Neural cell (in vitro differentiated cells): ENCODE measurements at regions not wholly inside any gene's neighbourhood (a gene's known extent, or its start where the extent isn't known, plus 50 kb on each side); places are given as distances from the start of the nearest gene placed in this dataset.

Experiments
- CTCF ChIP-seq: fragments of 450-650 bp; IDR thresholded peaks from 2 replicates; pipeline ENCODE4 v1.5.1; 2014; ENCODE audit warnings: antibody characterized with exemption, mild to moderate bottlenecking, moderate library complexity; ENCODE audit not compliant: poor library complexity, severe bottlenecking
- EP300 ChIP-seq: fragments of 450-650 bp; conservative IDR thresholded peaks from 2 replicates; pipeline ENCODE4 v1.6.1; 2014; ENCODE audit warnings: antibody characterized with exemption, mild to moderate bottlenecking, moderate library complexity; ENCODE audit not compliant: poor library complexity, severe bottlenecking
- POLR2AphosphoS5 ChIP-seq: IDR thresholded peaks from 2 replicates; pipeline ENCODE4 v1.6.1; 2012
- REST ChIP-seq: IDR thresholded peaks from 2 replicates; pipeline ENCODE4 v1.6.1; 2012; ENCODE audit warnings: borderline replicate concordance
- SMC3 ChIP-seq: fragments of 450-650 bp; conservative IDR thresholded peaks from 2 replicates; pipeline ENCODE4 v1.6.1; 2014; ENCODE audit warnings: antibody characterized with exemption, mild to moderate bottlenecking, moderate library complexity; ENCODE audit not compliant: poor library complexity
- TAF1 ChIP-seq: IDR thresholded peaks from 2 replicates; pipeline ENCODE4 v1.6.1; 2012; ENCODE audit warnings: low read depth

- no peak for TF ChIP-seq CTCF
- TF ChIP-seq SMC3 = no peak
- no peak for TF ChIP-seq TAF1
- TF ChIP-seq POLR2AphosphoS5 = no peak
- TF ChIP-seq REST = no peak
- no peak for TF ChIP-seq EP300
These were observed 957.5 kb downstream of the SLC6A15 start for GRCh38 chr12:83954956-83955601.
